ENCODE measurements at regions not wholly inside any gene's neighbourhood (a gene's known extent, or its start where the extent isn't known, plus 50 kb on each side); places are given as distances from the start of the nearest gene placed in this dataset.

GRCh38 chr15:55126111-55126510, 70.6 kb downstream of the RSL24D1 start:
- H3K27me3 ChIP-seq (replicated peaks; ENCODE audit: control insufficient read depth, insufficient read depth, low read length): peaks cover 6% of the 10 kb centered on the region
- H3K9me3 ChIP-seq (ENCODE audit: control insufficient read depth, low read length): no peaks in the 10 kb centered on the region
- H3K4me3 ChIP-seq (ENCODE audit: low read length): no peak overlapping the region
- no peak for DNase-seq (ENCODE audit: low read depth)
- no peaks in the 10 kb centered on the region for H3K36me3 ChIP-seq (ENCODE audit: control insufficient read depth, insufficient read depth, low read length, severe bottlenecking)
- no peak overlapping the region for H3K9ac ChIP-seq (ENCODE audit: low read length)
- H3K4me1 ChIP-seq (ENCODE audit: control insufficient read depth, insufficient read depth, low read length): no peaks in the 10 kb centered on the region

DNA sequence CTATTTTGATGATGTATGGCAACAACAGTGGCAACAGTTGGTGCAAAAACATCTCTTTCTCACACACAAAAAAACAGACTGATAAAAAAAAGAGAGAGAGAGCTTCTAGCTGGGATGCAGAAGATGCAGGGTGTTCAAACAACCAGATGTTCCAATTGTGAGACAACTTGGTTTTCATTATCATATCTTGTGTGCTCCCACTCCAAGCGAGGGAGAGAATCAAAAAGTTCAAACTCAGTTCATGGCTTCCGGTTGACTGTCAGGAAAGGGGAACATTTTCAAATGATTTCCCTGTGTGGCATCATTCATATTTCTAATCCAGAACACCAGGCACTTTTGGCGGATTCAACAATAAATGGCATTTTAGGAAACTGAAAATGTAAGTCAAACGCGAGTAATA, 72.1 kb downstream of the RSL24D1 start:
- Histone ChIP-seq H3K27me3 (replicated peaks; ENCODE audit: control insufficient read depth, insufficient read depth, low read length) (peaks cover 6% of the 10 kb centered on the region), H3K9me3 (ENCODE audit: control insufficient read depth, low read length) (no peaks in the 10 kb centered on the region), H3K4me3 (ENCODE audit: low read length) (no peak overlapping the region), H3K9ac (ENCODE audit: low read length) (no peak overlapping the region), H3K4me1 (ENCODE audit: control insufficient read depth, insufficient read depth, low read length) (no peaks in the 10 kb centered on the region), H3K36me3 (ENCODE audit: control insufficient read depth, insufficient read depth, low read length, severe bottlenecking) (no peaks in the 10 kb centered on the region)
- DNase-seq (ENCODE audit: low read depth): no peak

DNA sequence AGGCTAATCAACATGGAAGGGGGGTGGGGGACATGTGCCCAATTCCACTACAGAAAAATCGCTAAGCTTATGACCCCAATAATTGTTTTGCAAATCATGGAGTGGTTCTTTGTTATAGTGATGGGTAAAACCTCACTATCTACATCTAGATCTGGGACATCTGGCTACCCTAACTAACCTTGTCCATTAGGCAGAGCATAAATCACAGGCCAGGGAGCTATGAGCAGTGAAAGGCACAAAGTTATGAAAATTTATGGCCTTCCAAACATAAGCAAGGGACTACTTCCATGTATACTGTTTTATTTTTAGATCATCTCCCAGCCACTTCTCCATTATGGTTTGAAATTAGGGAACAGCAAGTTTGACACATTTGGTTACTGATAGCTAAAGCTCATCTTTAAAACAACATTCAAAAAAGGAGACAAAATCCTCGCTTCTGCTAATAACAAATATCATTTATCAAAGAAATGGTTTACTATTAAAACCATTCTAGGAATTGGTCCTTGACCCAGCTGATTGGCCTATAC, 78.3 kb downstream of the RSL24D1 start:
- H3K4me1 ChIP-seq (ENCODE audit: control insufficient read depth, insufficient read depth, low read length): no peaks in the 10 kb centered on the region
- H3K27me3 ChIP-seq (replicated peaks; ENCODE audit: control insufficient read depth, insufficient read depth, low read length): no peaks in the 10 kb centered on the region
- H3K4me3 ChIP-seq (ENCODE audit: low read length): no peak overlapping the region
- DNase-seq (ENCODE audit: low read depth): no peak
- no peaks in the 10 kb centered on the region for H3K36me3 ChIP-seq (ENCODE audit: control insufficient read depth, insufficient read depth, low read length, severe bottlenecking)
- no peaks in the 10 kb centered on the region for H3K9me3 ChIP-seq (ENCODE audit: control insufficient read depth, low read length)
- H3K9ac ChIP-seq (ENCODE audit: low read length): no peak overlapping the region

DNA sequence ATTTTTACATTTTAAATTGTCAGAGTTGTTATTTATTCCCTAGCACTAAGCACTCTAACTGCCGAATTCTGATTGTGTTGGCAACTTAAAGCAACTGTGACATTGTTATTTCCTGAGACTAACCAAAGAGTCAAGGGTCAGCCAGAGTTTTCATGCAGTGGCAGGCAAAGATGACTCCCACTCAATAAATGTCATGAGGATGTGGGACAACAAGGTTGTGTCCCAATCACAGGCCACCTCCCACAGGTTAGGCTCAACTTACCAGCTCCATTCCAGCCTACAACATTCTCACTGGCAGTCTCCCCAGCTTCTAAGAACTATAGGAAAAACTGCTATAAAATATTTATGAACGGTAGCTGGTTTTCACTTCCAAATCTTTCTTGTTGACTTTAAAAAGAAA, 80.1 kb downstream of the RSL24D1 start:
- Histone ChIP-seq H3K9ac (ENCODE audit: low read length) (no peak overlapping the region), H3K9me3 (ENCODE audit: control insufficient read depth, low read length) (no peaks in the 10 kb centered on the region), H3K36me3 (ENCODE audit: control insufficient read depth, insufficient read depth, low read length, severe bottlenecking) (no peaks in the 10 kb centered on the region), H3K4me3 (ENCODE audit: low read length) (no peak overlapping the region), H3K4me1 (ENCODE audit: control insufficient read depth, insufficient read depth, low read length) (no peaks in the 10 kb centered on the region), H3K27me3 (replicated peaks; ENCODE audit: control insufficient read depth, insufficient read depth, low read length) (no peaks in the 10 kb centered on the region)
- DNase-seq (ENCODE audit: low read depth): no peak

- H3K9ac ChIP-seq (ENCODE audit: low read length): no peak overlapping the region
Observed at GRCh38 chr15:55113736-55114135, 83.0 kb downstream of the RSL24D1 start.

GRCh38 chr15:55112706-55113105, 84.0 kb downstream of the RSL24D1 start:
- Histone ChIP-seq H3K4me1 (ENCODE audit: control insufficient read depth, insufficient read depth, low read length) (no peaks in the 10 kb centered on the region), H3K9ac (ENCODE audit: low read length) (no peak overlapping the region), H3K9me3 (ENCODE audit: control insufficient read depth, low read length) (no peaks in the 10 kb centered on the region)

More at GRCh38 chr15:55113736-55114135, 83.0 kb downstream of the RSL24D1 start:
- no peaks in the 10 kb centered on the region for H3K27me3 ChIP-seq (replicated peaks; ENCODE audit: control insufficient read depth, insufficient read depth, low read length)
- DNase-seq (ENCODE audit: low read depth): no peak
- H3K36me3 ChIP-seq (ENCODE audit: control insufficient read depth, insufficient read depth, low read length, severe bottlenecking): no peaks in the 10 kb centered on the region
- H3K4me3 ChIP-seq (ENCODE audit: low read length): no peak overlapping the region
- no peaks in the 10 kb centered on the region for H3K9me3 ChIP-seq (ENCODE audit: control insufficient read depth, low read length)
- H3K4me1 ChIP-seq (ENCODE audit: control insufficient read depth, insufficient read depth, low read length): no peaks in the 10 kb centered on the region

GRCh38 chr15:55110446-55110845, 86.3 kb downstream of the RSL24D1 start:
- Histone ChIP-seq H3K9me3 (ENCODE audit: control insufficient read depth, low read length) (no peaks in the 10 kb centered on the region), H3K9ac (ENCODE audit: low read length) (no peak overlapping the region), H3K4me3 (ENCODE audit: low read length) (no peak overlapping the region), H3K4me1 (ENCODE audit: control insufficient read depth, insufficient read depth, low read length) (peaks cover 6% of the 10 kb centered on the region), H3K36me3 (ENCODE audit: control insufficient read depth, insufficient read depth, low read length, severe bottlenecking) (no peaks in the 10 kb centered on the region), H3K27me3 (replicated peaks; ENCODE audit: control insufficient read depth, insufficient read depth, low read length) (no peaks in the 10 kb centered on the region)
- no peak for DNase-seq (ENCODE audit: low read depth)

More at GRCh38 chr15:55112706-55113105, 84.0 kb downstream of the RSL24D1 start:
- Histone ChIP-seq H3K27me3 (replicated peaks; ENCODE audit: control insufficient read depth, insufficient read depth, low read length) (no peaks in the 10 kb centered on the region), H3K4me3 (ENCODE audit: low read length) (no peak overlapping the region), H3K36me3 (ENCODE audit: control insufficient read depth, insufficient read depth, low read length, severe bottlenecking) (no peaks in the 10 kb centered on the region)
- DNase-seq (ENCODE audit: low read depth): no peak

- H3K27me3 ChIP-seq (replicated peaks; ENCODE audit: control insufficient read depth, insufficient read depth, low read length): no peaks in the 10 kb centered on the region
- H3K9ac ChIP-seq (ENCODE audit: low read length): no peak overlapping the region
- no peaks in the 10 kb centered on the region for H3K36me3 ChIP-seq (ENCODE audit: control insufficient read depth, insufficient read depth, low read length, severe bottlenecking)
- H3K9me3 ChIP-seq (ENCODE audit: control insufficient read depth, low read length): no peaks in the 10 kb centered on the region
- peak; percentile 58 for DNase-seq (ENCODE audit: low read depth)
- H3K4me1 ChIP-seq (ENCODE audit: control insufficient read depth, insufficient read depth, low read length): peaks cover 6% of the 10 kb centered on the region
- no peak overlapping the region for H3K4me3 ChIP-seq (ENCODE audit: low read length)
Observed at GRCh38 chr15:55108858-55109518, 87.8 kb downstream of the RSL24D1 start.

GRCh38 chr15:55108448-55108847, 88.3 kb downstream of the RSL24D1 start:
- Histone ChIP-seq H3K4me1 (ENCODE audit: control insufficient read depth, insufficient read depth, low read length) (peaks cover 6% of the 10 kb centered on the region), H3K4me3 (ENCODE audit: low read length) (no peak overlapping the region), H3K9ac (ENCODE audit: low read length) (no peak overlapping the region), H3K36me3 (ENCODE audit: control insufficient read depth, insufficient read depth, low read length, severe bottlenecking) (no peaks in the 10 kb centered on the region), H3K9me3 (ENCODE audit: control insufficient read depth, low read length) (no peaks in the 10 kb centered on the region), H3K27me3 (replicated peaks; ENCODE audit: control insufficient read depth, insufficient read depth, low read length) (no peaks in the 10 kb centered on the region)
- DNase-seq (ENCODE audit: low read depth): no peak

DNA sequence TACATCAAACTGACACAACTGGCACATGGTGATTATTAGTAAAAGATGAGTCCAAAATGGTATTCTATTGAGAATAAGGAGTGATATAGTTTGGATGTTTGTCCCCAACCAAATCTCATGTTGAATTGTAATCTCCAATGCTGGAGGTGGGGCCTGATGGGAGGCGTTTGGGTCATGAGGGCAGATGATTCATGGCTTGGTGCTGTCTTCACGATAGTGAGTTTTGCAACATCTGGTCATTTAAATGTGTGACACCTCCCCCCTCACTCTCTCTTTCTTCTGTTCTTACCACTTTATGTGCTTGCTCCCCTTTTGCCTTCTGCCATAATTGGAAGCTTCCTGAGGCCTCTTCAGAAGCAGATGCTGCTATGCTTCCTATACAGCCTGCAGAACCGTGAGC, 90.6 kb downstream of the RSL24D1 start:
- no peak for DNase-seq (ENCODE audit: low read depth)
- H3K36me3 ChIP-seq (ENCODE audit: control insufficient read depth, insufficient read depth, low read length, severe bottlenecking): no peaks in the 10 kb centered on the region
- no peaks in the 10 kb centered on the region for H3K27me3 ChIP-seq (replicated peaks; ENCODE audit: control insufficient read depth, insufficient read depth, low read length)
- no peak overlapping the region for H3K9ac ChIP-seq (ENCODE audit: low read length)
- no peak overlapping the region for H3K4me3 ChIP-seq (ENCODE audit: low read length)
- H3K4me1 ChIP-seq (ENCODE audit: control insufficient read depth, insufficient read depth, low read length): peaks cover 6% of the 10 kb centered on the region
- H3K9me3 ChIP-seq (ENCODE audit: control insufficient read depth, low read length): no peaks in the 10 kb centered on the region

DNA sequence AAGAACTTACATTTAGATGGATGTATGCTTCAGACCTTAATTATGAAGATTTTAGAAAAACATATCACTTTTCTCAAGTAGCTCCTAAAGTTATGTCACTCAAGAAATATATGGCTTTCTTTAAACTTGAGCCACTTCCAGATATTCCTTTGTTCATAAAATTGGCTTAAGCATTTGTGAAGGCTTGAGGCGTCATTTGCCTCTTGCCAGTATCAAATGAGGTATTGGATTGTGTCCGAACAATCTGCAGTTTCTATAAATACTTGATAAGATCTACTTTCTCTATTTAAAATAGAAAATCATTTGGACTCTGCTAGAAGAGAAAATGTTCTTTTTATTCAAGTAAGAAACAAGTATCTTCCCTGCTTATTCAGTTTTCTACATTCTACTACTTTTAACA, 102.6 kb downstream of the RSL24D1 start:
- Histone ChIP-seq H3K4me3 (ENCODE audit: low read length) (no peak overlapping the region), H3K27me3 (replicated peaks; ENCODE audit: control insufficient read depth, insufficient read depth, low read length) (no peaks in the 10 kb centered on the region), H3K9me3 (ENCODE audit: control insufficient read depth, low read length) (no peaks in the 10 kb centered on the region), H3K4me1 (ENCODE audit: control insufficient read depth, insufficient read depth, low read length) (no peaks in the 10 kb centered on the region), H3K9ac (ENCODE audit: low read length) (no peak overlapping the region), H3K36me3 (ENCODE audit: control insufficient read depth, insufficient read depth, low read length, severe bottlenecking) (no peaks in the 10 kb centered on the region)
- no peak for DNase-seq (ENCODE audit: low read depth)

DNA sequence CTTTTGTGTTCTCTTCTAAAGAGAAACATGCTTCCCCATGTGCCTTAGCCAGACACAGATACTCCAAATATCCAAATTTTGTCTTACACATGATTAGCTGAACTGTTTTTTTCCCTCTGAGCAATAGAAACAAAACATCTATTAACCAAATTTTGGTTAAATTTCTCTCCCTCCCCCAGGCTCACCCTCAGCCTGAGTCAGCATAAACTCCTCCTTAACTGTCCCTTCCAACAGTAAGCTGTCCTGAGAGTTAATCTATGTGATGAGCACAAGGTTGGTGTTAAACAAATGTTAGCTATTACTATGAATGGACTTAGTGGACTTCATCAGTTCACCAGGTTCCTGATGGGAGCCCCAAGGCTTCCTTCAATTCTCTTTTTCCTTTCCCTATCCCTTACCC, 108.5 kb downstream of the RSL24D1 start:
- no peaks in the 10 kb centered on the region for H3K9me3 ChIP-seq (ENCODE audit: control insufficient read depth, low read length)
- no peak for DNase-seq (ENCODE audit: low read depth)
- H3K4me1 ChIP-seq (ENCODE audit: control insufficient read depth, insufficient read depth, low read length): no peaks in the 10 kb centered on the region
- no peaks in the 10 kb centered on the region for H3K27me3 ChIP-seq (replicated peaks; ENCODE audit: control insufficient read depth, insufficient read depth, low read length)
- no peaks in the 10 kb centered on the region for H3K36me3 ChIP-seq (ENCODE audit: control insufficient read depth, insufficient read depth, low read length, severe bottlenecking)
- H3K9ac ChIP-seq (ENCODE audit: low read length): no peak overlapping the region
- no peak overlapping the region for H3K4me3 ChIP-seq (ENCODE audit: low read length)
